ENCODE measurements at regions not wholly inside any gene's neighbourhood (a gene's known extent, or its start where the extent isn't known, plus 50 kb on each side); places are given as distances from the start of the nearest gene placed in this dataset.
"Not testable (repeated sequence)": the region's sequence is repeated elsewhere in the genome, so short reads cannot be mapped to it uniquely, and the experiment has no call there.

DNA sequence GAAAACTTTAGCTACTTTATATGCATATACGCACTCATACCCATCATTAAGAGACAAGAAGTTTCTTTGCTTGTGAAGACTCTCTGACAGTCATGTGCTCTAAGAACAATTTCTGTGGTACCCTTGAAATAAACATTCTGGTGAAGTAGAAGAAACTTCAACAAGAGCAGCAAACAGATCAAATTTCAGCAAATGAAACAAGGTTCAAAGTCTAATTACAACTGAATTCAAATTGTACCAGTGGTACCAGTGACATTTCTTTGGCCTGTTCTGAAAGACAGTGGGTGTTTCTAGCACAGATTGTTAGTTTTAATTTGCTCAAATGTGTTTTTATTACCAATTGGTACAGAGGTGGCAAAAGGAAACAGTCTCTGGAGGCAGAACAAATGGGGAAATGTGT lies 391.0 kb downstream of the CHSY3 start:
- no peak for DNase-seq

GRCh38 chr5:130294798-130295197 lies 390.5 kb downstream of the CHSY3 start:
- not testable (repeated sequence) for DNase-seq

- DNase-seq = no peak
These were observed 386.0 kb downstream of the CHSY3 start for GRCh38 chr5:130290219-130290618.

GRCh38 chr5:130289132-130290088 lies 385.1 kb downstream of the CHSY3 start:
- DNase-seq = no peak

DNA sequence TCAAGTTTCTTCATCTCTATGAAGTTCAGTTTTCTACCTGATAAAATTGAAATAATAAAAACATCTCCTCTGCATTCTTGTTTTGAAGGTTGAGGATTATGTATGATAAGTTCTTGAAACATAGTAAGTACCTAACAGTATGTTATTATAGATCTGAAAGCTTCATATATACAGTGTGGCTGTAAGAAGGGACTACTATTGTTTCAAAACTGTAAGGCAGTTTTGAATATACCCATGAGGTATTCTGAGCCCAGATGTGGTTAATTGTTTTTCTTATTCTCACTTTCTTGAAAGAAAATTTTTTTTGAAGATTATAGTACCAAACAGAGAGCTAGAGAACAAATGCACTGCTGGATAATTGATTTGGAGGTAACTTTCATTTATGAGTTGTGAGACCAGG lies 383.2 kb downstream of the CHSY3 start:
- no peak for DNase-seq

DNA sequence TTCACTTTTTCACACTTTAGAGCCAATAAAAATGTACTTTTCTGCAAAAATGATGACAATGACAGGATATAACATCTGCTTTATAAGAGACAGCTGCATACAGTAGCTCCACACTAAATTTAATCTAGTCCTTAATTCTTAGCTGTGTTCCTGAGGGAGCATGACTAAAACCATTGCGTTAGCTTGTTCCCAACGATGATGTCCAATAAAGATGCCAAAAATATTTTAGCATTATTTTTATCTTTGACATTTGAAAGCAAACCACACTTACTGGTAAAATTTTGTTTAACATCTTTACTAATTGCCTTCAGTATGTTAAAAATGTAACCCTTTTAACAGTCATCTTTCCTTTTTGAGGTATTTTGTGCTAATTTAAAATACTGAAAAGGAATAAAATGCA lies 382.7 kb downstream of the CHSY3 start:
- no peak for DNase-seq

GRCh38 chr5:130282049-130282448 lies 377.8 kb downstream of the CHSY3 start:
- no peak for DNase-seq

DNA sequence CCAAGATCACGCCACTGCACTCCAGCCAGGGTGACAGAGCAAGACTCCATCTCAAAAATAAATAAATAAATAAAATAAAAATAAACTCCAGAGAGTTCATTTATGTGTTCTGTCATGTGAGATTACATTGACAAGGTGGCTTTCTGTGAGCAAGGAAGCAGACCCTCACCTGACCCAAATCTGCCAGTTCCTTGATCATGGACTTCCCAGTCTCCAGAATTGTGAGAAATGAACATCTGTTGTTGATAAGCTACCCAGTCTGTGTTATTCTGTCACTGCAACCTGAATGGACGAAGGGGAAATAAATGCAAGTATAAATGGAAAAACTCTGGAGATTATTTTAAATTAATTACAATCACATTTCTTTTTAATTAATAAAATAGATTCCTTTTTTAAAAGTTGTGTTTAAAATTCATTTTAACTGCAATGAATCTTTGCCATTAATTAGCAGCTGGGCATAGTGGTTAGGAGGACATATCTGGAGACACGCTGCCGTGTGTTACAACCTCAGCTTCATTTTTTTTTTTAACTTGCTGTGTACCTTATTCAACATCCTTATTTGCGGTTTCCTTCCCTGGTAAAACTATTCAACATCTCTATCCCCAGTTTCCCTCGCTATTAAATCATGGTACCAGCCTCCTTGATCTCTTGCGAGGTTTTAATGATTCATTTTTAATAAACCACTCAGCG lies 376.4 kb downstream of the CHSY3 start:
- DNase-seq = no peak

DNA sequence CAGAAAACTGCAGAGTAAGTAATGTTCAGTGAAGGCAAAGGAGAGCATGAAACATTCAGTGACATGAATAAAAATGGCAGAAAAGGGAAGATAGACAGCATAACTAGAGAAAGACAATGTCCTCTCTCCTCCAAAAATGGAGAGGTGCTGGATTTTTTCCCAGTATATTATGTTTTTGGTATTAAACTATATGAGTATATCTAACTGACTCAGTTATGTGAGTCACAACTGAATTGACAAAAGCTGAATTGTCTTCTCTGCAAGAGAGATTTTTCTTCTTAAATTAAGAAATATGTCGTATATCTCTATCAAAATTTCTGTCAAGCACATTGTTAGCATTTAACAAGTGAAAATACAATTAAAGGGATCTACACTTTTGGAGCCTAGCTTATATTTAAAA lies 375.1 kb downstream of the CHSY3 start:
- no peak for DNase-seq

DNA sequence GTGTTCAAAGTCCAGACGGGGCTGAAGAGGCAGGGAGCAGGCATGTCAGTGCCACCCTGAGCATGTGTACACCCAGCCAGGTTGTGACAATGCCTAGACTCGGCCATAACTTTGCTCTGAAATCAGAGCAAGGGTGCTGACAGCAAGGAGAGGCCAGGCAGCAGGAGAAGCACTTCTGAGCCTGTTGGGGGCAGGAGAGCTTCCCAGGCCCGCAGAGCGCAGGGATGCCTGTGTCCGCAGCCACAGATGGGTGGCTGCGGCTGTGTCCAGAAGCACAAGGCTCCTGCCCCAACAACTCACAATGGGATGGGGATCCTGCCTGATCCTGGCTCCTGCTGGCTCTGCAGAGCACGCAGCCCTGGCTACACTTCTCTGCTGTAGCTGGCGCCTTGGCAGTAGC lies 373.9 kb downstream of the CHSY3 start:
- DNase-seq = no peak

GRCh38 chr5:130277522-130277921 lies 373.3 kb downstream of the CHSY3 start:
- DNase-seq = no peak

- DNase-seq = no peak
These were observed 372.7 kb downstream of the CHSY3 start for GRCh38 chr5:130277002-130277401.

- no peak for DNase-seq
These were observed 368.6 kb downstream of the CHSY3 start for GRCh38 chr5:130272837-130273236.

DNA sequence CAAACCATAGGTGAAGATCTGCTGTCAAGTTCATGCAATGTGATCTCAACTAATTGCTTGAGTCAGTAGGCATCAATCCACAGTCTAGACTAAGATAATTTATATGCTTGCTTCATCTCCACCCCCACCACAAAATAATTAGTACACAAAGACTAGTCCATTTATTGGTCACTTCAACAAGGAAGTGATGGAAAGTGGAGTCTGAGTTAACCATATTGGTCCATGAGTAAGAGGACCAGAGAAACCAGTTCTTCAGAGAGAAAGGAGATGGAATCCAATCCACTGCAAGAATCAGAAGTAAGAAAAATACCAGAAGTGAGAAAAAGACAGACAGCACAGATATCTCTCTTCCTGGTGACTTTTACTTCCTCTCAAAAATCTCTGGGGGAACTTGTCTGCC lies 366.5 kb downstream of the CHSY3 start:
- no peak for DNase-seq

DNA sequence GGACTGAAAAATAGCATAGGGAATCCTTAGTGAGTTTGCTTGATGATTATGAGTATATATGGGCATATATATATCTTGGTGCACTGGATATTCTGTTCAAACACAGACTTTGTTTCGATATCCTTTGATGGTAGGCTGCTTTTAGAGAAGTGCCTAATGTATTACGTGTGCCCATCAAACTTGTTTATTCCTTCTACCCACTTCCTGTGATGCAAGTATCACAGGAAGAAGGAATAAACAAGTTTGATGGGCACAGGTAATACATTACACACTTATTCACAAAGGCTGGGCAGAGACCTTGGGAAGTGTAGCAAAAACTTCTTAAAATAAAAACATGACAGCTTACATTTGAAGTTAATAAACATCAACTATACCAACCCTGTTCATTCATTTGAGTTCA lies 364.2 kb downstream of the CHSY3 start:
- DNase-seq = no peak

GRCh38 chr5:130267926-130268325 lies 363.7 kb downstream of the CHSY3 start:
- DNase-seq = no peak

DNA sequence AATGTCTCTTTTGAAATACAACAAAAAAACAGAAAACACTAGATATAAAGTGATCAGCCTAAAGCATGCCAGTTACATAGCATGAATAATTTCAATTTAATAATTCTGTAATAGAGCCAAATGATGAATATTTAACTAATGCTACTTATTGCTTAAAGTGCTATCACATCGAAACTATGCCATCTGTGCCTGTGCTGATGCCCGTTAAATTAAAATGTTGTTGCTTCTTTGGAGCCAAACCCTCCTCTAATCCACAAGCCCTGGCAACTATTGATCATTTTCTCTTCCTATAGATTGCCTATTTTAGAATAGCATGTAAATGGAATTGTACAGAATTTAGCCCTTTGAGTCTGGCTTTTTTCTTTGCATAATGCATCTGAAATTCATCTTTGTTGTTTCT lies 356.2 kb downstream of the CHSY3 start:
- DNase-seq = no peak

- DNase-seq = no peak
These were observed 347.7 kb downstream of the CHSY3 start for GRCh38 chr5:130251931-130252330.

- no peak for DNase-seq
These were observed 339.4 kb downstream of the CHSY3 start for GRCh38 chr5:130243641-130244040.

- no peak for DNase-seq
These were observed 333.5 kb downstream of the CHSY3 start for GRCh38 chr5:130237721-130238120.

All from NK-92 treated with Interleukin-12 subunit alpha and Interleukin-12 subunit beta, amount 100 ng/mL, for 24 hours (cell line).